HEK293 (cell line): ENCODE measurements at regions not wholly inside any gene's neighbourhood (a gene's known extent, or its start where the extent isn't known, plus 50 kb on each side); places are given as distances from the start of the nearest gene placed in this dataset.

ENCODE experiments used
- CTCF ChIA-PET: fragments of 350-600 bp; formaldehyde crosslinking; extraction: SDS; loops from one replicate; lab custom pipeline; 2021; ENCODE audit warnings: antibody characterized with exemption; lab: Yijun Ruan, JAX
- POLR2A ChIA-PET: fragments of 300-600 bp; formaldehyde crosslinking; extraction: SDS; loops from one replicate; lab custom pipeline; 2020; ENCODE audit warnings: antibody characterized with exemption, inconsistent platforms; lab: Yijun Ruan, JAX
- H3K27ac ChIP-seq: fragments of 200-500 bp; sonication (Bioruptor generic); 2 replicates; pipeline ENCODE4 v1.5.1; 2014; ENCODE audit warnings: low read depth, low read length, control low read depth, inconsistent platforms; ENCODE audit errors: extremely low read depth
- H3K36me3 ChIP-seq, 2 experiments: fragments of 200-500 bp in 1 of 2; sonication (Bioruptor generic) in 1 of 2; 1 replicate in 1 of 2; 2 replicates in 1 of 2; pipeline ENCODE4 v1.5.1; 2014 to 2017; ENCODE audit warnings: inconsistent platforms in 2 of 2, low read length in 2 of 2; ENCODE audit not compliant: control insufficient read depth in 2 of 2, insufficient read depth in 1 of 2
- H3K4me1 ChIP-seq: fragments of 200-500 bp; sonication (Bioruptor generic); 2 replicates; pipeline ENCODE4 v1.5.1; 2014; ENCODE audit warnings: mild to moderate bottlenecking, low read length, inconsistent platforms; ENCODE audit not compliant: control insufficient read depth, insufficient read depth
- H3K4me3 ChIP-seq: 2 replicates; pipeline ENCODE4 v1.5.1; 2011; ENCODE audit warnings: low read depth, mild to moderate bottlenecking, control low read depth, low read length, moderate library complexity
- H3K9me3 ChIP-seq: fragments of 200-500 bp; sonication (Bioruptor generic); 2 replicates; pipeline ENCODE4 v1.5.1; 2014; ENCODE audit warnings: low read depth, low read length, inconsistent platforms; ENCODE audit not compliant: control insufficient read depth, insufficient read depth
- ZNF830 ChIP-seq: fragments of 450-650 bp; IDR thresholded peaks from 2 replicates; pipeline ENCODE4 v1.5.0; 2018; ENCODE audit warnings: missing biosample characterization, missing genetic modification characterization, low read depth, mild to moderate bottlenecking, moderate library complexity
- TF ChIP-seq, protein P1 (sequence below): fragments of 450-650 bp; formaldehyde crosslinking; IDR thresholded peaks from 2 replicates; pipeline ENCODE4 v1.5.1; 2016; ENCODE audit warnings: missing biosample characterization, missing genetic modification characterization
- TF ChIP-seq, protein P2 (sequence below): fragments of 450-650 bp; formaldehyde crosslinking; IDR thresholded peaks from 2 replicates; pipeline ENCODE4 v1.5.1; 2016; ENCODE audit warnings: missing biosample characterization, missing genetic modification characterization
- TF ChIP-seq, protein P3 (sequence below): fragments of 450-650 bp; IDR thresholded peaks from 2 replicates; pipeline ENCODE4 v1.5.1; 2018; ENCODE audit warnings: missing biosample characterization, missing genetic modification characterization
- TF ChIP-seq, protein P4 (sequence below): fragments of 450-650 bp; formaldehyde crosslinking; conservative IDR thresholded peaks from 2 replicates; pipeline ENCODE4 v1.5.1; 2016; ENCODE audit warnings: low read depth, missing biosample characterization, missing genetic modification characterization
- TF ChIP-seq, protein P5 (sequence below): fragments of 450-650 bp; formaldehyde crosslinking; IDR thresholded peaks from 2 replicates; pipeline ENCODE4 v1.5.1; 2016; ENCODE audit warnings: missing biosample characterization, missing genetic modification characterization
- TF ChIP-seq, protein P6 (sequence below): fragments of 450-650 bp; formaldehyde crosslinking; IDR thresholded peaks from 2 replicates; pipeline ENCODE4 v1.5.1; 2016; ENCODE audit warnings: missing biosample characterization, missing genetic modification characterization
- TF ChIP-seq, protein P7 (sequence below): fragments of 450-650 bp; formaldehyde crosslinking; IDR thresholded peaks from 2 replicates; pipeline ENCODE4 v1.5.1; 2016; ENCODE audit warnings: missing biosample characterization, missing genetic modification characterization, borderline replicate concordance

DNA sequence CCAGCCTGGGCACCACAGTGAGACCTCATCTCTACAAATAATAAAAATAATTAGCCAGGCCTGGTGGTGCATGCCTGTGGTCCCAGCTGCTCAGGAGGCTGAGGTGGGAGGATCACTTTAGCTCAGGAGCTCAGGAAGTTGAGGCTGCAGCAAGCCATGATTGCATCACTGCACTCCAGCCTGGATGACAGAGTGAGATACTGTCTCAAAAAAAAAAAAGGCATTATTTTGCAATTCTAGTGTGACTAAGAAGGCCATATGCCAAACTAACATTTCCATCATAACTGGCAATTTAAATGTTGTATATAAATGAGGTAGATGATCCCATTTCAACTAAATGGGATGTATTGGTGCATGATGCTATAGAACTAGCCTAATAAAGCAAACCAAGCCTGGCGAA lies 632.8 kb upstream of the KLF12 start (continued):
- no peak for TF ChIP-seq ZNF830

DNA sequence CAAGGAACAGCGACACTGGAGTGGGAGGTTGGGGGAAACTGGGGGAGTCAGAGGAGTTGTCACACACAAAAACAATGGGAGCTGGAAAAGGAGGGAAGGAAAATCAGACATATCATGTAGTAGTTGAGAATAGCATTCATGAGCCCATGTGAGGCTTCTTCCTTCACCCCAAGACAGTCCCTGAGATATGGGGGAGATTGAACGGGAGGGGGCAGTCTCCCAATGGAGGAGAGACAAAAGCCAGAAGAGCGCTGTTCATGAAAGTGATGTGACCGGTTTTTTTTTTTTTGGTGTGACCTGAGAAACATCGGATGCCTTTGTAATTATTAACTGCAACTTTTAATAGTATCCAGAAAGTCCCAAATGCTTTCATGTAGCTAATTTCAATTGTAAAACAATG lies 631.8 kb upstream of the KLF12 start:
- ChIA-PET CTCF (no interaction called here), POLR2A (no interaction called here)
- Histone ChIP-seq H3K4me1 (no peaks in the 10 kb centered on the region), H3K4me3 (no peak overlapping the region), H3K27ac (no peak overlapping the region), H3K36me3 (no peaks in the 10 kb centered on the region), H3K9me3 (no peaks in the 10 kb centered on the region)
- TF ChIP-seq, protein P1, sequence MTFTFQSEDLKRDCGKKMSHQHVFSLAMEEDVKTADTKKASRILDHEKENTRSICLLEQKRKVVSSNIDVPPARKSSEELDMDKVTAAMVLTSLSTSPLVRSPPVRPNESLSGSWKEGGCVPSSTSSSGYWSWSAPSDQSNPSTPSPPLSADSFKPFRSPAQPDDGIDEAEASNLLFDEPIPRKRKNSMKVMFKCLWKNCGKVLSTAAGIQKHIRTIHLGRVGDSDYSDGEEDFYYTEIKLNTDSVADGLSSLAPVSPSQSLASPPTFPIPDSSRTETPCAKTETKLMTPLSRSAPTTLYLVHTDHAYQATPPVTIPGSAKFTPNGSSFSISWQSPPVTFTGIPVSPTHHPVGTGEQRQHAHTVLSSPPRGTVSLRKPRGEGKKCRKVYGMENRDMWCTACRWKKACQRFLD, result no peak

DNA sequence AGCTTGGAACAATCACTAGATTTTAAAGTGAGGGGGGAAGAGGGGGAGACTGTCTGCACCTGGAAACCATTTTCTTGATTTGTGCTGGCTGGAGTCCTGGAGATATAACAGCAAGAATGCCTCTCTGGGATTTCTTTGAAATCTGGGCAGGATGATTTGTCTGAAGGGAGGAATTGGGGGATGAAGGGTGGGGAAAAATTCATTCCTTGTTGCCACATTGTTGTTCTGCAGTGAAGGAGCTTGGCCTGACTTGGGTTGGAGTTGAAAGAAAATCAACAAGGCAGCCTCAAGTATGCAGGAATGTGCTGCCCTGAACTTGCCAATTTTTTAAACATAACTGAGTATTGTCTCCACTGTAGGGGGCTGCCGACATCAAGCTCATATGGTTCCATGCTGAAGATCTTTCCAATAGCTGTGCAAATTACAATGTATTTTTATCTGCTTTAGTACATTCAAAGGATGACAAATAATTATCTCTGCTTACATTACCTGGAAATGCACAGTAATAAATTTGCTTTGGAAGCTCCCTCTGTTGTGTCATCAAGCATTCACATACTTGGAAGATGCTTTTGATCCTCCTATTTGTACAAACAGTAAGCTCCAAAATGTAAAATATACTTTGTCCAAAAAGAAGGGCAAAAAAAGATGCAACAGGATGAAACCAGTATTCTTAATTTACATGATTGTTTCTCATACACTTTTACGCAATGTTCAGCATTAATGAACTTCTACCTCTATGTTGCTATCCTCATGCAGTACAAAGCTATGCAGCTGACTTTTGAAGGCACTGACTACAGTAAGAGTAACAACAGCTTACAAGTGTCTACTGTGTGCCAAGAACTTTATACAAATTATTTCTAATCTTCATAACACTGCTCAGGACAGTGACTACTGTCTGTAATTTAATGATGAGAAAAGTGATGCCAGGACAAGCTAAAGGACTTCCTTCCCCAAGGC lies 627.9 kb upstream of the KLF12 start:
- Histone ChIP-seq H3K4me1 (no peaks in the 10 kb centered on the region), H3K27ac (no peak overlapping the region), H3K9me3 (no peaks in the 10 kb centered on the region), H3K36me3 (no peaks in the 10 kb centered on the region), H3K4me3 (no peak overlapping the region)
- ChIA-PET CTCF (no interaction called here), POLR2A (no interaction called here)
- TF ChIP-seq, protein P2, sequence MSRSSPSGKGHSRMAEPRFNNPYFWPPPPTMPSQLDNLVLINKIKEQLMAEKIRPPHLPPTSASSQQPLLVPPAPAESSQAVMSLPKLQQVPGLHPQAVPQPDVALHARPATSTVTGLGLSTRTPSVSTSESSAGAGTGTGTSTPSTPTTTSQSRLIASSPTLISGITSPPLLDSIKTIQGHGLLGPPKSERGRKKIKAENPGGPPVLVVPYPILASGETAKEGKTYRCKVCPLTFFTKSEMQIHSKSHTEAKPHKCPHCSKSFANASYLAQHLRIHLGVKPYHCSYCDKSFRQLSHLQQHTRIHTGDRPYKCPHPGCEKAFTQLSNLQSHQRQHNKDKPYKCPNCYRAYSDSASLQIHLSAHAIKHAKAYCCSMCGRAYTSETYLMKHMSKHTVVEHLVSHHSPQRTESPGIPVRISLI, result no peak
- TF ChIP-seq, protein P3, sequence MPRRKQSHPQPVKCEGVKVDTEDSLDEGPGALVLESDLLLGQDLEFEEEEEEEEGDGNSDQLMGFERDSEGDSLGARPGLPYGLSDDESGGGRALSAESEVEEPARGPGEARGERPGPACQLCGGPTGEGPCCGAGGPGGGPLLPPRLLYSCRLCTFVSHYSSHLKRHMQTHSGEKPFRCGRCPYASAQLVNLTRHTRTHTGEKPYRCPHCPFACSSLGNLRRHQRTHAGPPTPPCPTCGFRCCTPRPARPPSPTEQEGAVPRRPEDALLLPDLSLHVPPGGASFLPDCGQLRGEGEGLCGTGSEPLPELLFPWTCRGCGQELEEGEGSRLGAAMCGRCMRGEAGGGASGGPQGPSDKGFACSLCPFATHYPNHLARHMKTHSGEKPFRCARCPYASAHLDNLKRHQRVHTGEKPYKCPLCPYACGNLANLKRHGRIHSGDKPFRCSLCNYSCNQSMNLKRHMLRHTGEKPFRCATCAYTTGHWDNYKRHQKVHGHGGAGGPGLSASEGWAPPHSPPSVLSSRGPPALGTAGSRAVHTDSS (tag by site-specific recombination), result no peak
- TF ChIP-seq, protein P4, sequence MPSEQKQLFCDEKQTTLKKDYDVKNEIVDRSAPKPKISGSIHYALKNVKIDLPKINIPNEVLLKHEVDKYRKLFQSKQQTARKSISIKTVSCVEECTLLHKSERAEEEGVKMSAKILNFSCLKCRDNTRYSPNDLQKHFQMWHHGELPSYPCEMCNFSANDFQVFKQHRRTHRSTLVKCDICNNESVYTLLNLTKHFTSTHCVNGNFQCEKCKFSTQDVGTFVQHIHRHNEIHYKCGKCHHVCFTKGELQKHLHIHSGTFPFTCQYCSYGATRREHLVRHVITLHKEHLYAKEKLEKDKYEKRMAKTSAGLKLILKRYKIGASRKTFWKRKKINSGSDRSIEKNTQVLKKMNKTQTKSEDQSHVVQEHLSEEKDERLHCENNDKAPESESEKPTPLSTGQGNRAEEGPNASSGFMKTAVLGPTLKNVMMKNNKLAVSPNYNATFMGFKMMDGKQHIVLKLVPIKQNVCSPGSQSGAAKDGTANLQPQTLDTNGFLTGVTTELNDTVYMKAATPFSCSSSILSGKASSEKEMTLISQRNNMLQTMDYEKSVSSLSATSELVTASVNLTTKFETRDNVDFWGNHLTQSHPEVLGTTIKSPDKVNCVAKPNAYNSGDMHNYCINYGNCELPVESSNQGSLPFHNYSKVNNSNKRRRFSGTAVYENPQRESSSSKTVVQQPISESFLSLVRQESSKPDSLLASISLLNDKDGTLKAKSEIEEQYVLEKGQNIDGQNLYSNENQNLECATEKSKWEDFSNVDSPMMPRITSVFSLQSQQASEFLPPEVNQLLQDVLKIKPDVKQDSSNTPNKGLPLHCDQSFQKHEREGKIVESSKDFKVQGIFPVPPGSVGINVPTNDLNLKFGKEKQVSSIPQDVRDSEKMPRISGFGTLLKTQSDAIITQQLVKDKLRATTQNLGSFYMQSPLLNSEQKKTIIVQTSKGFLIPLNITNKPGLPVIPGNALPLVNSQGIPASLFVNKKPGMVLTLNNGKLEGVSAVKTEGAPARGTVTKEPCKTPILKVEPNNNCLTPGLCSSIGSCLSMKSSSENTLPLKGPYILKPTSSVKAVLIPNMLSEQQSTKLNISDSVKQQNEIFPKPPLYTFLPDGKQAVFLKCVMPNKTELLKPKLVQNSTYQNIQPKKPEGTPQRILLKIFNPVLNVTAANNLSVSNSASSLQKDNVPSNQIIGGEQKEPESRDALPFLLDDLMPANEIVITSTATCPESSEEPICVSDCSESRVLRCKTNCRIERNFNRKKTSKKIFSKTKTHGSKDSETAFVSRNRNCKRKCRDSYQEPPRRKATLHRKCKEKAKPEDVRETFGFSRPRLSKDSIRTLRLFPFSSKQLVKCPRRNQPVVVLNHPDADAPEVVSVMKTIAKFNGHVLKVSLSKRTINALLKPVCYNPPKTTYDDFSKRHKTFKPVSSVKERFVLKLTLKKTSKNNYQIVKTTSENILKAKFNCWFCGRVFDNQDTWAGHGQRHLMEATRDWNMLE (tag by site-specific recombination), result no peak
- TF ChIP-seq, protein P5, sequence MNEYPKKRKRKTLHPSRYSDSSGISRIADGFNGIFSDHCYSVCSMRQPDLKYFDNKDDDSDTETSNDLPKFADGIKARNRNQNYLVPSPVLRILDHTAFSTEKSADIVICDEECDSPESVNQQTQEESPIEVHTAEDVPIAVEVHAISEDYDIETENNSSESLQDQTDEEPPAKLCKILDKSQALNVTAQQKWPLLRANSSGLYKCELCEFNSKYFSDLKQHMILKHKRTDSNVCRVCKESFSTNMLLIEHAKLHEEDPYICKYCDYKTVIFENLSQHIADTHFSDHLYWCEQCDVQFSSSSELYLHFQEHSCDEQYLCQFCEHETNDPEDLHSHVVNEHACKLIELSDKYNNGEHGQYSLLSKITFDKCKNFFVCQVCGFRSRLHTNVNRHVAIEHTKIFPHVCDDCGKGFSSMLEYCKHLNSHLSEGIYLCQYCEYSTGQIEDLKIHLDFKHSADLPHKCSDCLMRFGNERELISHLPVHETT, result no peak

DNA sequence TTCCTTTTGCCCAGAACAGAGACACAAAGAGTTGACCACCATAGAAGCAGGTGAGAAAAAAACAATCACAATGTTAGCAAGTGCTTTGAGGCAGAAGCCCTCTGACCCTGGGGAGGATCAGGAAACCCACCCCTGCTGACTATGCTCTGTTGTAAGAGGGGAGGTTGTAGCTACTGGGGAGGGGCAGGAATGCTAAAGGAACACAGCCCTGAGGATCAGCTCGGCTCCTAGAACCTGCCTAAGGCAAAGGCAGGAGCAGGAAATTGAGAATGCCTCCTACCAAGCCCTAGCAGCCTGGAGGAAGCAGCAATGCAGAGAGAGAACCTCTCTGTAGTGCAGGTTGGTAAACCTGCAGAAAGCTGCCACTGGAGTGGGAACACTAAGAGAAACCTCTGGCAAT lies 624.0 kb upstream of the KLF12 start:
- CTCF ChIA-PET, result no interaction called here
- POLR2A ChIA-PET, result no interaction called here
- H3K4me3 ChIP-seq, result no peak overlapping the region
- TF ChIP-seq, protein P6, sequence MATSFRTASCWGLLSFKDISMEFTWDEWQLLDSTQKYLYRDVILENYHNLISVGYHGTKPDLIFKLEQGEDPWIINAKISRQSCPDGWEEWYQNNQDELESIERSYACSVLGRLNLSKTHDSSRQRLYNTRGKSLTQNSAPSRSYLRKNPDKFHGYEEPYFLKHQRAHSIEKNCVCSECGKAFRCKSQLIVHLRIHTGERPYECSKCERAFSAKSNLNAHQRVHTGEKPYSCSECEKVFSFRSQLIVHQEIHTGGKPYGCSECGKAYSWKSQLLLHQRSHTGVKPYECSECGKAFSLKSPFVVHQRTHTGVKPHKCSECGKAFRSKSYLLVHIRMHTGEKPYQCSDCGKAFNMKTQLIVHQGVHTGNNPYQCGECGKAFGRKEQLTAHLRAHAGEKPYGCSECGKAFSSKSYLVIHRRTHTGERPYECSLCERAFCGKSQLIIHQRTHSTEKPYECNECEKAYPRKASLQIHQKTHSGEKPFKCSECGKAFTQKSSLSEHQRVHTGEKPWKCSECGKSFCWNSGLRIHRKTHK (tag by site-specific recombination), result no peak
- TF ChIP-seq, protein P7, sequence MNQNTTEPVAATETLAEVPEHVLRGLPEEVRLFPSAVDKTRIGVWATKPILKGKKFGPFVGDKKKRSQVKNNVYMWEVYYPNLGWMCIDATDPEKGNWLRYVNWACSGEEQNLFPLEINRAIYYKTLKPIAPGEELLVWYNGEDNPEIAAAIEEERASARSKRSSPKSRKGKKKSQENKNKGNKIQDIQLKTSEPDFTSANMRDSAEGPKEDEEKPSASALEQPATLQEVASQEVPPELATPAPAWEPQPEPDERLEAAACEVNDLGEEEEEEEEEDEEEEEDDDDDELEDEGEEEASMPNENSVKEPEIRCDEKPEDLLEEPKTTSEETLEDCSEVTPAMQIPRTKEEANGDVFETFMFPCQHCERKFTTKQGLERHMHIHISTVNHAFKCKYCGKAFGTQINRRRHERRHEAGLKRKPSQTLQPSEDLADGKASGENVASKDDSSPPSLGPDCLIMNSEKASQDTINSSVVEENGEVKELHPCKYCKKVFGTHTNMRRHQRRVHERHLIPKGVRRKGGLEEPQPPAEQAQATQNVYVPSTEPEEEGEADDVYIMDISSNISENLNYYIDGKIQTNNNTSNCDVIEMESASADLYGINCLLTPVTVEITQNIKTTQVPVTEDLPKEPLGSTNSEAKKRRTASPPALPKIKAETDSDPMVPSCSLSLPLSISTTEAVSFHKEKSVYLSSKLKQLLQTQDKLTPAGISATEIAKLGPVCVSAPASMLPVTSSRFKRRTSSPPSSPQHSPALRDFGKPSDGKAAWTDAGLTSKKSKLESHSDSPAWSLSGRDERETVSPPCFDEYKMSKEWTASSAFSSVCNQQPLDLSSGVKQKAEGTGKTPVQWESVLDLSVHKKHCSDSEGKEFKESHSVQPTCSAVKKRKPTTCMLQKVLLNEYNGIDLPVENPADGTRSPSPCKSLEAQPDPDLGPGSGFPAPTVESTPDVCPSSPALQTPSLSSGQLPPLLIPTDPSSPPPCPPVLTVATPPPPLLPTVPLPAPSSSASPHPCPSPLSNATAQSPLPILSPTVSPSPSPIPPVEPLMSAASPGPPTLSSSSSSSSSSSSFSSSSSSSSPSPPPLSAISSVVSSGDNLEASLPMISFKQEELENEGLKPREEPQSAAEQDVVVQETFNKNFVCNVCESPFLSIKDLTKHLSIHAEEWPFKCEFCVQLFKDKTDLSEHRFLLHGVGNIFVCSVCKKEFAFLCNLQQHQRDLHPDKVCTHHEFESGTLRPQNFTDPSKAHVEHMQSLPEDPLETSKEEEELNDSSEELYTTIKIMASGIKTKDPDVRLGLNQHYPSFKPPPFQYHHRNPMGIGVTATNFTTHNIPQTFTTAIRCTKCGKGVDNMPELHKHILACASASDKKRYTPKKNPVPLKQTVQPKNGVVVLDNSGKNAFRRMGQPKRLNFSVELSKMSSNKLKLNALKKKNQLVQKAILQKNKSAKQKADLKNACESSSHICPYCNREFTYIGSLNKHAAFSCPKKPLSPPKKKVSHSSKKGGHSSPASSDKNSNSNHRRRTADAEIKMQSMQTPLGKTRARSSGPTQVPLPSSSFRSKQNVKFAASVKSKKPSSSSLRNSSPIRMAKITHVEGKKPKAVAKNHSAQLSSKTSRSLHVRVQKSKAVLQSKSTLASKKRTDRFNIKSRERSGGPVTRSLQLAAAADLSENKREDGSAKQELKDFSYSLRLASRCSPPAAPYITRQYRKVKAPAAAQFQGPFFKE (tag by site-specific recombination), result no peak

More for the DNA sequence above, 624.0 kb upstream of the KLF12 start:
- Histone ChIP-seq H3K9me3 (no peaks in the 10 kb centered on the region), H3K27ac (no peak overlapping the region), H3K4me1 (no peaks in the 10 kb centered on the region), H3K36me3 (no peaks in the 10 kb centered on the region)
